Heart right ventricle (tissue), 16 donors: ENCODE measurements at regions not wholly inside any gene's neighbourhood (a gene's known extent, or its start where the extent isn't known, plus 50 kb on each side); places are given as distances from the start of the nearest gene placed in this dataset.
A peak's percentile ranks its signal among the peaks of the same experiment; 100 is the strongest.

Experiments
- ATAC-seq, 8 donors: fragments of 200-7000 bp; cut with Tn5 transposase; one replicate each; pipeline ENCODE4 v1.9.1; 2020; ENCODE audit warnings: mild to moderate bottlenecking in 8 of 8, moderate library complexity in 8 of 8, moderate number of reproducible peaks in 1 of 8
- DNase-seq, 2 donors: peaks; one replicate each; pipeline ENCODE4 v3.0.0-alpha.2; 2020
- H3K27ac ChIP-seq, 10 donors: fragments of 200-600 bp; sonication (generic) in 2 of 10; one replicate each; pipeline versions ENCODE4 v1.5.0 to v1.8.0; 2020 to 2022; ENCODE audit warnings: mild to moderate bottlenecking in 3 of 10
- H3K27me3 ChIP-seq, 7 donors: fragments of 200-600 bp; one replicate each; pipeline ENCODE4 v1.8.0; 2021 to 2022; ENCODE audit warnings: mild to moderate bottlenecking in 2 of 7
- H3K36me3 ChIP-seq, 9 donors: fragments of 200-600 bp; sonication (generic) in 1 of 9; one replicate each; pipeline versions ENCODE4 v1.5.0 to v1.8.0; 2020 to 2022; ENCODE audit warnings: mild to moderate bottlenecking in 2 of 9
- H3K4me1 ChIP-seq, 9 donors: fragments of 200-600 bp; sonication (generic) in 1 of 9; one replicate each; pipeline versions ENCODE4 v1.5.0 to v1.8.0; 2020 to 2022; ENCODE audit warnings: mild to moderate bottlenecking in 4 of 9
- H3K4me3 ChIP-seq, 10 donors: fragments of 200-600 bp; sonication (generic) in 2 of 10; one replicate each; pipeline versions ENCODE4 v1.5.0 to v1.8.0; 2020 to 2022; ENCODE audit warnings: mild to moderate bottlenecking in 7 of 10, moderate library complexity in 2 of 10
- H3K9me3 ChIP-seq, 11 donors: fragments of 200-600 bp in 10 of 11; sonication (generic) in 2 of 11; one replicate each; pipeline versions ENCODE4 v1.5.0 to v1.8.0; 2013 to 2022; ENCODE audit warnings: mild to moderate bottlenecking in 2 of 11, control low read depth in 1 of 11, moderate library complexity in 1 of 11
- WGBS, 2 donors: extraction: QIAGEN DNeasy Blood & Tissue Kit; methylation state at CpG; one replicate each; pipeline ENCODE4 v1.1.7; 2013; ENCODE audit warnings: inconsistent platforms in 1 of 2; 5-methylcytosine and 5-hydroxymethylcytosine counted together
- intact Hi-C, 10 donors: fragments of 100-400 bp; cut with DNase I; formaldehyde crosslinking; loops; one replicate each; pipeline versions ENCODE4 v1.11.1 to v1.14.2; 2022
- TF ChIP-seq, protein P1 (sequence below), 9 donors: fragments of 200-600 bp; sonication (generic) in 2 of 9; IDR thresholded peaks; one replicate each; pipeline versions ENCODE4 v1.5.0 to v1.8.0; 2021 to 2022; ENCODE audit warnings: antibody characterized with exemption in 9 of 9, mild to moderate bottlenecking in 5 of 9, moderate library complexity in 1 of 9
- donor health status: Arrhythmogenic right ventricular cardiomyopathy.
- donor health status: ischemic (EF 13 %, LVEDD 7.1; RV severe dilation, severe dysfunction).
- donor health status: healthy with polysubstance abuse.
- donor health status: DM: no; HTN: yes; CAD: no.
- donor health status: DM: no; HTN: no; CAD: no.
- donor health status: ischemic (EF 25% LVEDD 6.9; RV normal size, moderate dysfunction).
- donor health status: ischemic (EF 25% LVEDD 5.7; RV mildly dilated, moderate dysfunction).
- donor health status: healthy.
- donor health status: DM: yes; HTN: yes; CAD: no.
- donor health status: Ischemic cardiomyopathy.
- donor health status: ischemic (EF 35%, LVEDD 5.7; RV mildly dilated, moderate dysfunction).
- donor health status: nonischemic (EF 11% LVEDD 7.7; RV severe dilation, severe dysfunction).
- donor health status: DM: yes; HTN: yes; CAD: no.
- donor health status: PGD.
- donor health status: ischemic (EF 29% LVEDD 5.4; RV normal size, mild dysfunction).
- donor health status: nonischemic (EF 23%, LVEDD 6.1; RV moderate dilation, normal function).

DNA sequence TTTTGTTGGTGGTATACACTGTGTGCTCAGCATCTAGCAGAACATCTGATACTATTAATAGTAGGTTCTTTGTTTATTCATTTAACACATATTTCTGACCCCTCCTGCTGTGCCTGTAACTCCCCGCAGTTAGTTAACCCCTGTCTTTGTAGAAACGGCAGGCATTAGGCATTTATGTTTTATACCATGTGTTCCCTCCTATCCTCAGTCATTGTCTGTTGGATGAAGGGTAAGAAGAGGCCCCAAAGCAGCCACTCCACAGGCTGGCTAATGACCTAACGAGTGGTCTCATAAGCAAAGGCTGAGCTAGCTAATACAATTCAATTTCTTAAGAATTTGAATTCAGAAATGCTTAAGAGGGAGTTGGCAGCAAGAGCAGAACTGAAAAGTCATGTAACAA is 170.8 kb downstream of the TMX1 start:
- ATAC-seq, result no peak

DNA sequence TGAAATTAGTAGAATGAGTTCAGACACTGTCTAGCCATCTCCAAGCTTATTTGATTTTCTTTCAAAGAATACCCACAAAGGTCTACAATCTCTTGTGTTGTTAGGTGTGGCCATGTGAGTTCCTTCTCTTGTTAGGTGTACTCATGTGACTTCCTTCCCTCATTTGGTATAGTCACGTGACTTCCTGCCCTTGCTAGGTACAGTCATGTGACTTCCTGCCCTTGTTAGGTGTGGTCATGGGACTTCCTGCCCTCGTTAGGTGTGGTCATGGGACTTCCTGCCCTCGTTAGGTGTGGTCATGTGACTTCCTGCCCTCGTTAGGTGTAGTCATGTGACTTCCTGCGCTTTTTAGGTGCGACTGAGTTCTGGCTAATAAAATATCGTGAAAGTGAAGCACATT is 179.6 kb downstream of the TMX1 start:
- Histone ChIP-seq H3K27ac (peak overlapping the region in 1 of 10 donors; percentile 44), H3K4me1 (peaks cover 0 to 11% (median 3%) of the 10 kb centered on the region in 9 donors), H3K4me3 (no peak overlapping the region), H3K27me3 (no peaks in the 10 kb centered on the region), H3K36me3 (no peaks in the 10 kb centered on the region), H3K9me3 (peaks cover 0 to 28% (median 12%) of the 10 kb centered on the region in 11 donors)
- peak in 1 of 8 donors; percentile 25 for ATAC-seq
- no peak for DNase-seq
- WGBS, 2 donors, result 61 to 62% methylated on average over 7 of the region's 7 CpGs
- intact Hi-C loops, result loop anchor here in 1 of 10 donors (10.0 kb wide), 1 partner anchor 235 kb away; the partner anchor contains the start of gene FRMD6
- TF ChIP-seq, protein P1, sequence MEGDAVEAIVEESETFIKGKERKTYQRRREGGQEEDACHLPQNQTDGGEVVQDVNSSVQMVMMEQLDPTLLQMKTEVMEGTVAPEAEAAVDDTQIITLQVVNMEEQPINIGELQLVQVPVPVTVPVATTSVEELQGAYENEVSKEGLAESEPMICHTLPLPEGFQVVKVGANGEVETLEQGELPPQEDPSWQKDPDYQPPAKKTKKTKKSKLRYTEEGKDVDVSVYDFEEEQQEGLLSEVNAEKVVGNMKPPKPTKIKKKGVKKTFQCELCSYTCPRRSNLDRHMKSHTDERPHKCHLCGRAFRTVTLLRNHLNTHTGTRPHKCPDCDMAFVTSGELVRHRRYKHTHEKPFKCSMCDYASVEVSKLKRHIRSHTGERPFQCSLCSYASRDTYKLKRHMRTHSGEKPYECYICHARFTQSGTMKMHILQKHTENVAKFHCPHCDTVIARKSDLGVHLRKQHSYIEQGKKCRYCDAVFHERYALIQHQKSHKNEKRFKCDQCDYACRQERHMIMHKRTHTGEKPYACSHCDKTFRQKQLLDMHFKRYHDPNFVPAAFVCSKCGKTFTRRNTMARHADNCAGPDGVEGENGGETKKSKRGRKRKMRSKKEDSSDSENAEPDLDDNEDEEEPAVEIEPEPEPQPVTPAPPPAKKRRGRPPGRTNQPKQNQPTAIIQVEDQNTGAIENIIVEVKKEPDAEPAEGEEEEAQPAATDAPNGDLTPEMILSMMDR (IDR thresholded peaks at IDR 0.05), result no peak

More for the DNA sequence above, 170.8 kb downstream of the TMX1 start:
- peaks cover 0 to 14% (median 0%) of the 10 kb centered on the region in 11 donors for H3K9me3 ChIP-seq
- no peak overlapping the region for H3K4me3 ChIP-seq
- H3K36me3 ChIP-seq, result no peaks in the 10 kb centered on the region
- TF ChIP-seq, protein P1 (IDR thresholded peaks at IDR 0.05), result no peak
- 45 to 64% methylated on average over 3 of the region's 3 CpGs for WGBS, 2 donors
- H3K4me1 ChIP-seq, result peaks cover 0 to 7% (median 0%) of the 10 kb centered on the region in 9 donors
- H3K27me3 ChIP-seq, result no peaks in the 10 kb centered on the region
- intact Hi-C loops, result no loop called here
- no peak for DNase-seq
- no peak overlapping the region for H3K27ac ChIP-seq

DNA sequence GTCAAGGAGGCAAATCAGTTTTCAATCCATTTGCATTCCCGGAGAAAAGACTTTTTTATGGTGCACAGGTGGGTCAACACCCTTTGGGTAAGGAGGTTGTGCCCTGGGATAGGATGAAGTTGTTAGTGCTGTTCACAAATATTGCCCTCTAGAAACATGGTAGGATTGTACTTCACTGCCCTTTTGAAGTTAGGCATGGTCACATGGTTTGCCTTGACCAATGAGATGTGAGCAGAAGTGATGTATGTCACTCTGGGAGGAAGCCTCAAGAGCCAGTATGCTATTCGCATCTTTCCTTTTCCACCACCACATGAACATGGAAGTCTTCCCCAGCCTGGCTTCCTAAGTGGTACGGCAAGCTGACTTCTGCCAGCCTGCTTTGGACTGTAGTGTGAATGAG is 182.7 kb downstream of the TMX1 start:
- H3K27me3 ChIP-seq, result no peaks in the 10 kb centered on the region
- peaks cover 0 to 21% (median 11%) of the 10 kb centered on the region in 9 donors for H3K4me1 ChIP-seq
- ATAC-seq (no peak), DNase-seq (no peak)
- 96% methylated on average over 3 of the region's 3 CpGs for WGBS, 2 donors
- H3K9me3 ChIP-seq, result peaks cover 0 to 28% (median 12%) of the 10 kb centered on the region in 11 donors
- TF ChIP-seq, protein P1 (IDR thresholded peaks at IDR 0.05), result no peak
- H3K36me3 ChIP-seq, result no peaks in the 10 kb centered on the region
- no peak overlapping the region for H3K27ac ChIP-seq
- H3K4me3 ChIP-seq, result no peak overlapping the region
- intact Hi-C loops, result loop anchor here in 1 of 10 donors (10.0 kb wide), 1 partner anchor 232 kb away; the partner anchor contains the start of gene FRMD6

DNA sequence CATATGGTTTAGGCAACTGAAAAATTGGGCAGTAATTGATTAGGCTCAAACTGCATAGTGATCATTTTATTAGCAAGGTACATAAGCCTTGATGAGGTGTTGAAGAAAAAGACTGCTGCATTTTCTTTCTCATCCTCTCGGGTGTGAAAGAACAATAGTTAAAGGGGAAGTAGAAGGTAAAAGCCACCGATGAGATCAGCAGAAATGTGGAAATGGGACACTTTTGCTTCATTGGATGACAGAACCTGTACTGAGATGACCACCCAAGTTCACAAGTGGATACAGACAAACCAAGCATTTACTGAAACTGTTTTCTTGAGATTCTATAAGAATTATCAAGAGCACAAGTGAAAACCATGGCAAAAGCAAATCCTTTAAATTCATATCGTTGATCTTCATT is 184.0 kb downstream of the TMX1 start:
- WGBS, 2 donors, result 52 to 62% methylated on average over 3 of the region's 3 CpGs
- Histone ChIP-seq H3K27ac (peak overlapping the region in 9 of 10 donors; percentile 40 to 82 (median 68)), H3K4me3 (no peak overlapping the region), H3K9me3 (peaks cover 0 to 17% (median 6%) of the 10 kb centered on the region in 11 donors), H3K4me1 (peaks cover 0 to 21% (median 11%) of the 10 kb centered on the region in 9 donors), H3K27me3 (no peaks in the 10 kb centered on the region), H3K36me3 (no peaks in the 10 kb centered on the region)
- ATAC-seq (no peak), DNase-seq (no peak)
- TF ChIP-seq, protein P1 (IDR thresholded peaks at IDR 0.05), result no peak
- intact Hi-C loops, result loop anchor here in 1 of 10 donors (10.0 kb wide), 1 partner anchor 231 kb away; the partner anchor contains the start of gene FRMD6
